ENCODE measurements at regions not wholly inside any gene's neighbourhood (a gene's known extent, or its start where the extent isn't known, plus 50 kb on each side); places are given as distances from the start of the nearest gene placed in this dataset.

DNA sequence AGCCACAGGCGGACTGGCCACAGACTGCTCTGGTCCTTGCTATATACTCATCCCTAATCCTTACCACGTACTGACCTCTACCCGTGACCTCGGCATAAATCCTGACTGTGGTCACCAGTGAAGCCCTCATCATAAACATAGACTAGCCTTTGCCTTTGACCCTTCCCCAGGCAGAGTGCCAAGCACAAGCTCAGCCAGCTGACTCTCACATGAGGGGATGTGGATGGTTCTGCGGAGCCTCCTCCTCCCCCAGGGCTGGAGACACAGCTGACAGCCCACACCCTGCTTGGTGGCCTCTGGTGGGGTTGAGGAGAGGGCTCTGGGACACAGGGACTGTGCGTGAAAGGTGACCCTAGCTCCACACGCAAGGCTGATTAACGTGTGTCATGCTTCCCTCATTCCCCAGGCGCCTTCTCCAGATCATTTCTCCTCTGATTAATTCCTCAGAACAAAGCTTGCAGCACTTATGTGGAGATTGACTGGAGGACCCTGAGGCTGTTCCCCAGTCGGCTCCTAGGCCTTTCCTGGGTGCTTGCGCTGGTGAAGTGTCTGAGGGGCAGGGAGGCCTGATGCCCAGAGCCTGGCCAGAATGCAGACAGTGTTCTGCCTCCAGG, 241.5 kb upstream of the NLRP1 start:
- DNase-seq, result no peak
- no peaks in the 10 kb centered on the region for H3K9me3 ChIP-seq (replicated peaks; ENCODE audit: insufficient read depth, low read length)
- no peaks in the 10 kb centered on the region for H3K9me2 ChIP-seq (replicated peaks; ENCODE audit: insufficient read depth, low read length)
- H2AFZ ChIP-seq (ENCODE audit: low read length), result no peak overlapping the region
- H3K9ac ChIP-seq (ENCODE audit: low read length), result no peak overlapping the region
- H3K79me2 ChIP-seq (ENCODE audit: low read length), result no peaks in the 10 kb centered on the region
- no peaks in the 10 kb centered on the region for H3F3A ChIP-seq (ENCODE audit: insufficient read depth, low read length)
- no peak overlapping the region for H3K4me3 ChIP-seq (ENCODE audit: low read length)
- no peaks in the 10 kb centered on the region for H3K4me1 ChIP-seq (ENCODE audit: low read length)
- no peaks in the 10 kb centered on the region for H3K27me3 ChIP-seq (replicated peaks; ENCODE audit: insufficient read depth, low read length)
- TF ChIP-seq EZH2 (optimal IDR thresholded peaks at IDR 0.05; ENCODE audit: low read depth, low read length) (no peak), EZH2phosphoT487 (IDR thresholded peaks at IDR 0.05; ENCODE audit: low read length) (no peak), CTCF (IDR thresholded peaks at IDR 0.05; ENCODE audit: low read length) (no peak)
- H3K27ac ChIP-seq (ENCODE audit: low read length), result no peak overlapping the region
- H4K20me1 ChIP-seq (ENCODE audit: insufficient read depth, low read length), result no peaks in the 10 kb centered on the region
- no peak overlapping the region for H3K4me2 ChIP-seq (ENCODE audit: low read depth, low read length)
- H3K36me3 ChIP-seq (replicated peaks; ENCODE audit: insufficient read depth, low read length), result no peaks in the 10 kb centered on the region

GRCh38 chr17:5826384-5826783, 242.1 kb upstream of the NLRP1 start:
- Histone ChIP-seq H3K36me3 (replicated peaks; ENCODE audit: insufficient read depth, low read length) (no peaks in the 10 kb centered on the region), H3K9me2 (replicated peaks; ENCODE audit: insufficient read depth, low read length) (no peaks in the 10 kb centered on the region), H2AFZ (ENCODE audit: low read length) (no peak overlapping the region), H3K27ac (ENCODE audit: low read length) (no peak overlapping the region), H3K9ac (ENCODE audit: low read length) (no peak overlapping the region), H3K9me3 (replicated peaks; ENCODE audit: insufficient read depth, low read length) (no peaks in the 10 kb centered on the region), H3K79me2 (ENCODE audit: low read length) (no peaks in the 10 kb centered on the region), H3K27me3 (replicated peaks; ENCODE audit: insufficient read depth, low read length) (no peaks in the 10 kb centered on the region), H3K4me3 (ENCODE audit: low read length) (no peak overlapping the region), H3K4me2 (ENCODE audit: low read depth, low read length) (no peak overlapping the region), H3F3A (ENCODE audit: insufficient read depth, low read length) (no peaks in the 10 kb centered on the region), H4K20me1 (ENCODE audit: insufficient read depth, low read length) (no peaks in the 10 kb centered on the region), H3K4me1 (ENCODE audit: low read length) (no peaks in the 10 kb centered on the region)
- TF ChIP-seq CTCF (IDR thresholded peaks at IDR 0.05; ENCODE audit: low read length) (no peak), EZH2 (optimal IDR thresholded peaks at IDR 0.05; ENCODE audit: low read depth, low read length) (no peak), EZH2phosphoT487 (IDR thresholded peaks at IDR 0.05; ENCODE audit: low read length) (no peak)
- DNase-seq, result no peak

DNA sequence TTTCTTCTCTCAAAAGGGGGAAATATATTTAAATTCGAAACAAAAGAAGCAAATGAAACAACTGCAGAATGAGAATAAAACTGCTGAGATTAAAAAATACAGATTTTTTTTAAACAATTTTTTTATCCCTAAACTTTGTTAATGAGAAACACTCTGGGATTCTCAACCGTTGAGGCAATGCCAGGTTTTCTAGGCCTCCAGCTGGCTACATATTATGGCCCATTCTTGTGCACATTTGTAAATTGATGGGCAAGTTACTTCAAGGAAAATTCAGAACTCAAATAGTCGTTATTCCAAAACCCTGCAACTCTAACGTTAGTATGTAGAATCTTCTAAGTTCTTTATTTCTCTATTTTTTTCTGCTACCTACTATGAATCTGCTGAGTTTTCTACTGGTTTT, 239.3 kb upstream of the WSCD1 start:
- Histone ChIP-seq H3K9me2 (replicated peaks; ENCODE audit: insufficient read depth, low read length) (no peaks in the 10 kb centered on the region), H3F3A (ENCODE audit: insufficient read depth, low read length) (no peaks in the 10 kb centered on the region), H3K79me2 (ENCODE audit: low read length) (no peaks in the 10 kb centered on the region), H3K27me3 (replicated peaks; ENCODE audit: insufficient read depth, low read length) (no peaks in the 10 kb centered on the region), H3K4me2 (ENCODE audit: low read depth, low read length) (no peak overlapping the region), H3K4me3 (ENCODE audit: low read length) (no peak overlapping the region), H3K9ac (ENCODE audit: low read length) (no peak overlapping the region), H2AFZ (ENCODE audit: low read length) (no peak overlapping the region), H3K4me1 (ENCODE audit: low read length) (peaks cover 3% of the 10 kb centered on the region), H3K9me3 (replicated peaks; ENCODE audit: insufficient read depth, low read length) (no peaks in the 10 kb centered on the region), H3K36me3 (replicated peaks; ENCODE audit: insufficient read depth, low read length) (no peaks in the 10 kb centered on the region), H3K27ac (ENCODE audit: low read length) (no peak overlapping the region), H4K20me1 (ENCODE audit: insufficient read depth, low read length) (no peaks in the 10 kb centered on the region)
- no peak for TF ChIP-seq EZH2phosphoT487 (IDR thresholded peaks at IDR 0.05; ENCODE audit: low read length)
- TF ChIP-seq EZH2 (optimal IDR thresholded peaks at IDR 0.05; ENCODE audit: low read depth, low read length), result no peak
- no peak for TF ChIP-seq CTCF (IDR thresholded peaks at IDR 0.05; ENCODE audit: low read length)
- no peak for DNase-seq
